ENCODE measurements at regions not wholly inside any gene's neighbourhood (a gene's known extent, or its start where the extent isn't known, plus 50 kb on each side); places are given as distances from the start of the nearest gene placed in this dataset.

- POLR2A ChIA-PET = no interaction called here
- Histone ChIP-seq H3K27me3 (ENCODE audit: control insufficient read depth, insufficient read depth, low read length) (peaks cover 16% of the 10 kb centered on the region), H3K27ac (ENCODE audit: low read depth, low read length) (no peak overlapping the region), H3K4me3 (ENCODE audit: low read depth, low read length) (no peak overlapping the region), H3K9me3 (ENCODE audit: control insufficient read depth, insufficient read depth, low read length) (no peaks in the 10 kb centered on the region; the same call in 1 of the 2 replicates)
- no peak for TF ChIP-seq CTCF (IDR thresholded peaks at IDR 0.05; ENCODE audit: low read depth, low read length)
- no peak for DNase-seq (ENCODE audit: low read depth, low spot score)
- CTCF ChIA-PET = interaction anchor here (1.1 kb wide), 1 partner anchor 539 kb away, joined by 3 read pairs; no protein-coding TSS in a partner anchor
Observed at GRCh38 chr15:69949485-69949884, 148.2 kb downstream of the TLE3 start.

- CTCF ChIA-PET = no interaction called here
- POLR2A ChIA-PET = no interaction called here
- Histone ChIP-seq H3K4me3 (ENCODE audit: low read depth, low read length) (no peak overlapping the region), H3K27me3 (ENCODE audit: control insufficient read depth, insufficient read depth, low read length) (peaks cover 12% of the 10 kb centered on the region), H3K9me3 (ENCODE audit: control insufficient read depth, insufficient read depth, low read length) (no peaks in the 10 kb centered on the region; the same call in 1 of the 2 replicates), H3K27ac (ENCODE audit: low read depth, low read length) (no peak overlapping the region)
- TF ChIP-seq CTCF (IDR thresholded peaks at IDR 0.05; ENCODE audit: low read depth, low read length) = no peak
- no peak for DNase-seq (ENCODE audit: low read depth, low spot score)
Observed at GRCh38 chr15:69951256-69951897, 146.3 kb downstream of the TLE3 start.

- Histone ChIP-seq H3K27ac (ENCODE audit: low read depth, low read length) (no peak overlapping the region), H3K27me3 (ENCODE audit: control insufficient read depth, insufficient read depth, low read length) (peaks cover 8% of the 10 kb centered on the region), H3K9me3 (ENCODE audit: control insufficient read depth, insufficient read depth, low read length) (no peaks in the 10 kb centered on the region; the same call in 1 of the 2 replicates), H3K4me3 (ENCODE audit: low read depth, low read length) (no peak overlapping the region)
- TF ChIP-seq CTCF (IDR thresholded peaks at IDR 0.05; ENCODE audit: low read depth, low read length) = peak; percentile 37
- POLR2A ChIA-PET = no interaction called here
- CTCF ChIA-PET = no interaction called here
- no peak for DNase-seq (ENCODE audit: low read depth, low spot score)
Observed at GRCh38 chr15:69951898-69952555, 145.7 kb downstream of the TLE3 start.

- POLR2A ChIA-PET = no interaction called here
- TF ChIP-seq CTCF (IDR thresholded peaks at IDR 0.05; ENCODE audit: low read depth, low read length) = no peak
- H3K4me3 ChIP-seq (ENCODE audit: low read depth, low read length) = no peak overlapping the region
- CTCF ChIA-PET = no interaction called here
- H3K9me3 ChIP-seq (ENCODE audit: control insufficient read depth, insufficient read depth, low read length) = no peaks in the 10 kb centered on the region; the same call in 1 of the 2 replicates
- no peak overlapping the region for H3K27ac ChIP-seq (ENCODE audit: low read depth, low read length)
- peaks cover 14% of the 10 kb centered on the region for H3K27me3 ChIP-seq (ENCODE audit: control insufficient read depth, insufficient read depth, low read length)
- DNase-seq (ENCODE audit: low read depth, low spot score) = no peak
Observed at GRCh38 chr15:69953051-69953450, 144.7 kb downstream of the TLE3 start.

GRCh38 chr15:69953816-69954215, 143.9 kb downstream of the TLE3 start:
- TF ChIP-seq CTCF (IDR thresholded peaks at IDR 0.05; ENCODE audit: low read depth, low read length) = no peak
- ChIA-PET POLR2A (no interaction called here), CTCF (no interaction called here)
- Histone ChIP-seq H3K27me3 (ENCODE audit: control insufficient read depth, insufficient read depth, low read length) (peaks cover 13% of the 10 kb centered on the region), H3K27ac (ENCODE audit: low read depth, low read length) (no peak overlapping the region), H3K4me3 (ENCODE audit: low read depth, low read length) (no peak overlapping the region), H3K9me3 (ENCODE audit: control insufficient read depth, insufficient read depth, low read length) (no peaks in the 10 kb centered on the region; the same call in 1 of the 2 replicates)
- no peak for DNase-seq (ENCODE audit: low read depth, low spot score)

Data from AG04450 (cell line).